IgD-negative memory B cell (primary cell): ENCODE measurements at regions not wholly inside any gene's neighbourhood (a gene's known extent, or its start where the extent isn't known, plus 50 kb on each side); places are given as distances from the start of the nearest gene placed in this dataset.
A peak's percentile ranks its signal among the peaks of the same experiment; 100 is the strongest.
"Not testable (repeated sequence)": the region's sequence is repeated elsewhere in the genome, so short reads cannot be mapped to it uniquely, and the experiment has no call there.

ENCODE experiments used
- H3K27ac Mint-ChIP-seq, 3 donors: one replicate each; pipeline ENCODE4 v1.8.0; 2020 to 2022; ENCODE audit warnings: mild to moderate bottlenecking in 3 of 3, mixed read lengths in 3 of 3, moderate library complexity in 1 of 3
- H3K27me3 Mint-ChIP-seq: one replicate; pipeline ENCODE4 v1.8.0; 2021; ENCODE audit warnings: mixed read lengths
- H3K36me3 Mint-ChIP-seq: one replicate; pipeline ENCODE4 v1.8.0; 2020; ENCODE audit warnings: mild to moderate bottlenecking, mixed read lengths
- H3K4me1 Mint-ChIP-seq, 3 donors: one replicate each; pipeline ENCODE4 v1.8.0; 2020 to 2022; ENCODE audit warnings: mixed read lengths in 3 of 3, mild to moderate bottlenecking in 1 of 3
- H3K4me3 Mint-ChIP-seq, 4 donors: one replicate each; pipeline ENCODE4 v1.8.0; 2020 to 2022; ENCODE audit warnings: mild to moderate bottlenecking in 4 of 4, mixed read lengths in 4 of 4, moderate library complexity in 3 of 4
- H3K9me3 Mint-ChIP-seq, 3 donors: one replicate each; pipeline ENCODE4 v1.8.0; 2020 to 2021; ENCODE audit warnings: mixed read lengths in 3 of 3, mild to moderate bottlenecking in 1 of 3

DNA sequence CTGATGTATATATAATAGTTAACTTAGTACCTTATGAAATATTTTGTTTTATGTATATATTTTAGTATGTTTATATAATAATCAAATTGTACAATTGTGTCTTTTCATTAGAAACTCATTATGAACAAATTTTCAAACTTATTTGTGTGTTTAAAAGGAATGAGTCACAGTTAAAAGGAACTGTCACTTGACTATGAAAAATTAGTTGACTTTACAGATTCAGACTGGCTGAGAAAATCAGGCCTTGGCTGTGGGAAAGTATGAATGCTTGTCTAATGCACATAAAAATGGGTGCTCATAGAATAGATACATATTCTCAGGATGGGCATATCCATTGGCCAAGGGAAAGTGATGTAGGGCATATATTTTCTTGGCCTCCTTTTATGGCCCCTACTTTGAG lies 576.8 kb downstream of the SATB2 start:
- H3K9me3 Mint-ChIP-seq = peaks cover 0 to 4% (median under 1%) of the 10 kb centered on the region in 3 donors
- H3K27me3 Mint-ChIP-seq = no peaks in the 10 kb centered on the region
- no peaks in the 10 kb centered on the region for H3K4me1 Mint-ChIP-seq

DNA sequence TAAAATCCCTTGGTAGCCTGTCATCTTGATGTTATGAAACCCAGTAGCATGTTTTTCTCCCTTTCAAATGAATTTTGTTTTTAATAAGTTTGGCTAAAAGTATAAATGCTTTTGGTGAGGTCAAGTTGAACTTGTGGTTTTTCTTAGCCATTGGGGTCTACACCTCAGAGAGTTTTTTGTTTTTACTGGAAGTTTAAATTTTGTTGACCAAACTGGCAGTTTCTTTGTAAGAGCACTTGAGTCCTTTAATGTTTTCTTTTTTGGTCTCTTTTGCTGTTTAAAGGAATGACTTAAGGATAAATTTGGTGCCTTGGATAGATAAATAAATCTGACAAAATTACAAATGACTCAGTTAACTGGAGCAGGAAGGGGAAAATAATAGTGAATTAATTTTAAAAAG lies 577.3 kb downstream of the SATB2 start:
- Mint-ChIP-seq H3K27ac (peak overlapping the region in 1 of 3 donors; percentile 77), H3K36me3 (no peaks in the 10 kb centered on the region), H3K4me3 (no peak overlapping the region), H3K27me3 (no peaks in the 10 kb centered on the region), H3K4me1 (no peaks in the 10 kb centered on the region), H3K9me3 (peaks cover 0 to 4% (median 2%) of the 10 kb centered on the region in 3 donors)

More for the DNA sequence above, 576.8 kb downstream of the SATB2 start:
- Mint-ChIP-seq H3K4me3 (no peak overlapping the region), H3K27ac (no peak overlapping the region), H3K36me3 (no peaks in the 10 kb centered on the region)

GRCh38 chr2:198874472-198874858 lies 583.3 kb downstream of the SATB2 start:
- H3K9me3 Mint-ChIP-seq = peaks cover 2 to 9% (median 2%) of the 10 kb centered on the region in 3 donors
- H3K4me3 Mint-ChIP-seq = no peak overlapping the region
- no peaks in the 10 kb centered on the region for H3K4me1 Mint-ChIP-seq
- H3K27ac Mint-ChIP-seq = no peak overlapping the region
- no peaks in the 10 kb centered on the region for H3K36me3 Mint-ChIP-seq
- no peaks in the 10 kb centered on the region for H3K27me3 Mint-ChIP-seq

DNA sequence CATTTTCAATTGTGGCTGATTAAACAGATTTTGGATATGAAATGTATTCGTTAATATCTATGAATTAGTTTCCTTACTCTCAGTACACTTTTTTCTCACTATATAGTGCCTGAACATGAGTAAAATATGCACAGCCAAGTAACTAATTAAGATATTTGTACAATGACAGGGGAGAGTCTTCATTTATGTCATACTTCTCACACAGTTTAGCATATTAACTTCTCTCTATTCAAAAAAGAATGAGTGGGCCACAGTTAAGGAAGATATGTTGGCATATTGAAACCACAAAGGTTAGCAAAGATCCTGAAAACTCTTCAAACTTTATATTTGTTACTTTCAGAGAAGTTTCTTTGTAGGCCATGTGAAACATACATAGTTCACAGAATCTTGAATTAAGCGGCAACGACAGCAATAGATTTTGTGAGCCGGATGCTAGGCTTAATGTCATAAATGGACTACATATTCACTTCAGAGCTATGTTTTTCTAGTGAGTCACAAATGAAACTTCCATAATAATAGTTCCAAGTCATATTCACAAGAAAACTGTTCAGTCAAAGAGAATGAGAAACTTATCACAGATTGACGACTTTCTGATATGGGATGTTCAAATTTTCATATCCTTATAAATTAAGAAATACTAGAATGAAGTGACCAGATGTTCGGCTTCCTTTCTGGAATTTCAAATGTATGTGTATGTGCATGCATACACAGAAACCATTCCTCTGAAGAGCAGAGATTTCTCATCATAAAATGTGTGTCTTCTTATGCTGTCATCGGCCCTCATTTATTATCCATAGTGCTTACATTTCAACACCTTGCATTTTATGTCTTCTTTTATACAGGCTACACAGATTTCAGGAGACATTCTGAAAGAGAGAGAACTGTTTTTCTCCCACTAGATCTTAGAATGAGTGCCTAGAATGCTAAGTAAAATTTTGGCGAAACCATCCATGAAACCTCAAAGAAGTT lies 584.0 kb downstream of the SATB2 start:
- H3K4me3 Mint-ChIP-seq = no peak overlapping the region
- H3K9me3 Mint-ChIP-seq = peaks cover 2 to 9% (median 2%) of the 10 kb centered on the region in 3 donors
- H3K27me3 Mint-ChIP-seq = no peaks in the 10 kb centered on the region
- no peaks in the 10 kb centered on the region for H3K4me1 Mint-ChIP-seq
- no peaks in the 10 kb centered on the region for H3K36me3 Mint-ChIP-seq
- H3K27ac Mint-ChIP-seq = no peak overlapping the region

- Mint-ChIP-seq H3K4me3 (no peak overlapping the region), H3K27ac (no peak overlapping the region), H3K36me3 (no peaks in the 10 kb centered on the region), H3K4me1 (no peaks in the 10 kb centered on the region), H3K9me3 (peaks cover 7 to 13% (median 13%) of the 10 kb centered on the region in 3 donors), H3K27me3 (no peaks in the 10 kb centered on the region)
Observed at GRCh38 chr2:198863655-198864054, 594.1 kb downstream of the SATB2 start.

DNA sequence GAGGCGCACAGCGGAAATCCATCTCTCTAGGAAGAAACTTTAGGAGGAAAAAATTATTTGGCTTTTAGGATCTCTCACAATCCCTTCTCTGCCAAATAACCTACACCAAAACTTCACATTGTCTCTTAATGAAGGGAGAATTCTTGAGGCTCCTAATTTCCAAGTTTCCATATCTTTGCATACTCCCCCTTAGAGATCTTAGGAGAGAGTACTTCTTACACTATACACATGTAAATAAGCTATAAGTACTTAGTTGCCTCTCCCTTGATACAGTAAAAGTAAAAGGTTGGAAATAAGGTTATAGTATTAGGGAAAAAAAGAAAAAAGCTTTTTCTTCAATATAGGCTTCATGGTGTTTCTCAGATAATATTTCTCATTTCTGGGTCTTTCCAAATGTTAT lies 596.7 kb downstream of the SATB2 start:
- Mint-ChIP-seq H3K27me3 (no peaks in the 10 kb centered on the region), H3K36me3 (no peaks in the 10 kb centered on the region), H3K4me3 (no peak overlapping the region), H3K9me3 (peaks cover 7 to 21% (median 17%) of the 10 kb centered on the region in 3 donors), H3K4me1 (no peaks in the 10 kb centered on the region), H3K27ac (peak overlapping the region in 1 of 3 donors; percentile 32)

GRCh38 chr2:198857246-198857645 lies 600.5 kb downstream of the SATB2 start:
- H3K27ac Mint-ChIP-seq = no peak overlapping the region
- no peak overlapping the region for H3K4me3 Mint-ChIP-seq
- no peaks in the 10 kb centered on the region for H3K4me1 Mint-ChIP-seq
- H3K9me3 Mint-ChIP-seq = peaks cover 10 to 24% (median 20%) of the 10 kb centered on the region in 3 donors
- no peaks in the 10 kb centered on the region for H3K27me3 Mint-ChIP-seq
- peaks cover 1% of the 10 kb centered on the region for H3K36me3 Mint-ChIP-seq

DNA sequence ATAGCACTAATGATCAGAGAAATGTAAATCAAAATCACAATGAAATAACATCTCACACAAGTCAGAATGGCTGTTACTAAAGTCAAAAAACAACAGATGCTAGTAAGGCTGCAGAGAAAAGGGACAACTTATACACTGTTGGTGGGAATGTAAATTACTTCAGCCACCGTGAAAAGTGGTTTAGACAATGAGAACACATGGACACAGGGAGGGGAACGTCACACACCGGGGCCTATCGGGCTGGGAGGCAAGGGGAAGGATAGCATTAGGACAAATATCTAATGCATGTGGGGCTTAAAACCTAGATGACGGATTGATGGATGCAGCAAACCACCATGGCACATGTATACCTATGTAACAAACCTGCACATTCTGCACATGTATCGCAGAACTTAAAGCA lies 602.0 kb downstream of the SATB2 start:
- Mint-ChIP-seq H3K4me3 (peak overlapping the region in 1 of 4 donors; percentile 20), H3K9me3 (peaks cover 8 to 21% (median 19%) of the 10 kb centered on the region in 3 donors)
- not testable (repeated sequence) for H3K36me3 Mint-ChIP-seq, H3K27ac Mint-ChIP-seq, H3K4me1 Mint-ChIP-seq, H3K27me3 Mint-ChIP-seq

- H3K4me3 Mint-ChIP-seq = no peak overlapping the region
- peaks cover 3 to 6% (median 6%) of the 10 kb centered on the region in 3 donors for H3K9me3 Mint-ChIP-seq
- no peaks in the 10 kb centered on the region for H3K4me1 Mint-ChIP-seq
- H3K27ac Mint-ChIP-seq = no peak overlapping the region
- H3K36me3 Mint-ChIP-seq = peaks cover 1% of the 10 kb centered on the region
- no peaks in the 10 kb centered on the region for H3K27me3 Mint-ChIP-seq
Observed at GRCh38 chr2:198852248-198852647, 605.5 kb downstream of the SATB2 start.

GRCh38 chr2:198825534-198825933 lies 632.2 kb downstream of the SATB2 start:
- no peaks in the 10 kb centered on the region for H3K27me3 Mint-ChIP-seq
- no peak overlapping the region for H3K27ac Mint-ChIP-seq
- H3K9me3 Mint-ChIP-seq = peaks cover 0 to 3% (median 2%) of the 10 kb centered on the region in 3 donors
- H3K4me1 Mint-ChIP-seq = no peaks in the 10 kb centered on the region
- H3K4me3 Mint-ChIP-seq = no peak overlapping the region
- no peaks in the 10 kb centered on the region for H3K36me3 Mint-ChIP-seq

DNA sequence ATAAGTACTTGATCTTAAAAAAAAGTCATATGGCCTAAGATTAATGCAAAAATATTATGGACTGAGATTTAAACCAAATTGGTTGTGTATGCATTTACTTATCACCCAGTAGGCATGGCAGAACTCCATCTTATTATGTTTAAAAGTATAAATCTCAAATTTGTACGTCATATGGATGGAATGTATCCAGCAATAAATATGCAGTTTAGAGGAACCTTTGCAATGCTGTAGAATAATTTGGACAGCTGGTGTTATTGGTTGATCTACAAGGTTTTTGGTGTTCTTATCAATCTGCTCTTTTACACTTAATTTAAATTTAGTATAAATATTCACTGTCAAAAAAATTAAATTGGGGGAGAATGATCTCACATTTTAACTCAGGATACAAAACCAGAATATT lies 640.2 kb downstream of the SATB2 start:
- no peak overlapping the region for H3K4me3 Mint-ChIP-seq
- peaks cover 0 to 3% (median 0%) of the 10 kb centered on the region in 3 donors for H3K9me3 Mint-ChIP-seq
- H3K27me3 Mint-ChIP-seq = no peaks in the 10 kb centered on the region
- no peak overlapping the region for H3K27ac Mint-ChIP-seq
- H3K36me3 Mint-ChIP-seq = no peaks in the 10 kb centered on the region
- H3K4me1 Mint-ChIP-seq = no peaks in the 10 kb centered on the region

- H3K4me3 Mint-ChIP-seq = no peak overlapping the region
- H3K36me3 Mint-ChIP-seq = no peaks in the 10 kb centered on the region
- no peaks in the 10 kb centered on the region for H3K9me3 Mint-ChIP-seq
- no peak overlapping the region for H3K27ac Mint-ChIP-seq
- H3K27me3 Mint-ChIP-seq = no peaks in the 10 kb centered on the region
- H3K4me1 Mint-ChIP-seq = no peaks in the 10 kb centered on the region
Observed at GRCh38 chr2:198815626-198816025, 642.1 kb downstream of the SATB2 start.

DNA sequence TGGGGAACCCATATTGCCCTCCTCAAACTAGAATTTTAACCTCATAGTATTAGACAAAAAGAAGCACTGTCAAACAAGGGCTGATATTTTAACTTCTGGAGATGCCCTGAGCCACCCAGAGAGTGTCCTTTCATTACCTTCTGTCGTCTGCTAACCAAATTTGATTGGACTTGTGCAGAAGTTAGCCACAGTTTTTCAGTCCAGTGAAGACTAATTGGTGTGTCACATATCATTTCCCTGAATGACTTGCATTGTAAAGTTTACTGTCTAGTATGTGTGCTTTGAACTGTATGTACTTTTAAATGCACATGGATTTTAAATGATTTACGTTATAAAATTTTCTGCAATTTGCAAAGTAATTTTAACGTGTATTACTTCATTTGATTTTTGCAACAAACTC lies 646.5 kb downstream of the SATB2 start:
- Mint-ChIP-seq H3K36me3 (no peaks in the 10 kb centered on the region), H3K4me1 (no peaks in the 10 kb centered on the region), H3K27me3 (no peaks in the 10 kb centered on the region), H3K9me3 (peaks cover 0 to 3% (median 0%) of the 10 kb centered on the region in 3 donors), H3K27ac (no peak overlapping the region), H3K4me3 (no peak overlapping the region)

DNA sequence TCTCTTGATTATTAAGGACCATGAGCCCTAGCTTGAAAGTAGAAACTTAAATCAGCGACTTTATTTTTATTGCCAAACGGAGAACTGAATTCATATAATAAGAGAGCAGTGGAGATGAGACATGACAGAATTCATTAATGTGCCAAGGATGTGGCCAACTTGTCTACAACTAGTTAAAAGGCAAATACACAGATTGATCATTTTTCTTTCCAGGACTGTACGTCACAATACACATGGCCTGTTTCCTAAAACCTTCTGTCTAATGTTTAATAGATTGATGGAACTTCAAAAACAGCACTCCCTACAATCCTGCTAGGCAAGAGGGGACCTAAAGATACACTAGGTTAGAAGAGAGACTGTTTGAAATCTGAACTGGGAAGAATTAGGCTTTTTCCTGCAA lies 647.8 kb downstream of the SATB2 start:
- peaks cover 0 to 3% (median 2%) of the 10 kb centered on the region in 3 donors for H3K9me3 Mint-ChIP-seq
- no peak overlapping the region for H3K4me3 Mint-ChIP-seq

DNA sequence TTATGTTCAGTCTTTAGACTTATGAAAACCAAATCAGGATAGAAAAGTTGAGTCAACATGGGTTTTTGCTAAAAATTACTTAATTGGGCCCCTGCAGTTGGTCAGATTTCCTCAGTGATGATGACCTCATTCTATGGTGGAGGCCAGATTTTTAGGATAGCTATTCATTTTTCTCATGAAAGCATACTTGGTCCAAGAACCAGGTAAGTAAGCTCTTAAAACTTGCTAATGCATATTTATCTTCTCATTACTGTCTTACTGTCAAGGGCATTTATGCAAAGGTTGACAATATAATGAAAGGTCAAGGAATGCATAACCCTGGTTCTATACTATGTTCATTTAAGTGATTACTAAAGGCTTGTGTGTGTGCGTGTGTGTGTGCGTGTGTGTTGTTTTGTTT lies 650.6 kb downstream of the SATB2 start:
- H3K4me3 Mint-ChIP-seq = no peak overlapping the region
- H3K27me3 Mint-ChIP-seq = no peaks in the 10 kb centered on the region
- no peak overlapping the region for H3K27ac Mint-ChIP-seq
- H3K4me1 Mint-ChIP-seq = no peaks in the 10 kb centered on the region
- H3K9me3 Mint-ChIP-seq = peaks cover 0 to 3% (median 2%) of the 10 kb centered on the region in 3 donors
- no peaks in the 10 kb centered on the region for H3K36me3 Mint-ChIP-seq

More for the DNA sequence above, 647.8 kb downstream of the SATB2 start:
- no peaks in the 10 kb centered on the region for H3K4me1 Mint-ChIP-seq
- no peaks in the 10 kb centered on the region for H3K27me3 Mint-ChIP-seq
- no peak overlapping the region for H3K27ac Mint-ChIP-seq
- H3K36me3 Mint-ChIP-seq = no peaks in the 10 kb centered on the region

GRCh38 chr2:198795419-198795818 lies 662.3 kb downstream of the SATB2 start:
- no peaks in the 10 kb centered on the region for H3K4me1 Mint-ChIP-seq
- H3K9me3 Mint-ChIP-seq = peaks cover 0 to 4% (median 0%) of the 10 kb centered on the region in 3 donors
- H3K27me3 Mint-ChIP-seq = no peaks in the 10 kb centered on the region
- no peaks in the 10 kb centered on the region for H3K36me3 Mint-ChIP-seq
- no peak overlapping the region for H3K27ac Mint-ChIP-seq
- no peak overlapping the region for H3K4me3 Mint-ChIP-seq
